PC-9 (cell line): ENCODE measurements at regions not wholly inside any gene's neighbourhood (a gene's known extent, or its start where the extent isn't known, plus 50 kb on each side); places are given as distances from the start of the nearest gene placed in this dataset.

Experiments
- BruUV-seq: library from RNA; stranded (reverse); fragments of 400-500 nt; replicated peaks from 2 replicates; lab custom pipeline; 2021; lab: Mats Ljungman, UMichigan
- CTCF ChIA-PET: fragments of 300-600 bp; sonication (Branson Sonifier 250); formaldehyde crosslinking; loops from one replicate; lab custom pipeline; 2022; ENCODE audit warnings: antibody characterized with exemption; lab: Charles Lee
- POLR2A ChIA-PET: fragments of 300-600 bp; sonication (Branson Sonifier 250); formaldehyde crosslinking; loops from one replicate; lab custom pipeline; 2022; ENCODE audit warnings: antibody characterized with exemption; ENCODE audit not compliant: unreplicated experiment; lab: Charles Lee
- DNase-seq, 2 experiments: peaks; one replicate each; pipeline versions ENCODE4 v3.0.0 to v3.0.0-alpha.2; 2015 to 2022; ENCODE audit warnings: mixed read lengths in 1 of 2
- H2AFZ ChIP-seq: fragments of 200-600 bp; sonication (generic); 2 replicates; pipeline ENCODE4 v1.8.1; 2017; ENCODE audit warnings: antibody characterized with exemption
- H3F3A ChIP-seq: fragments of 200-600 bp; sonication (generic); 2 replicates; pipeline ENCODE4 v1.8.1; 2017; ENCODE audit warnings: antibody characterized with exemption, mild to moderate bottlenecking, low read depth; ENCODE audit not compliant: insufficient read depth
- H3K27ac ChIP-seq: fragments of 200-600 bp; sonication (generic); 2 replicates; pipeline ENCODE4 v1.6.1; 2016; ENCODE audit warnings: mixed run types
- H3K27me3 ChIP-seq: fragments of 200-600 bp; sonication (generic); 2 replicates; pipeline ENCODE4 v1.6.1; 2016; ENCODE audit warnings: low read depth, mixed run types; ENCODE audit not compliant: insufficient read depth
- H3K36me3 ChIP-seq: fragments of 200-600 bp; sonication (generic); 2 replicates; pipeline ENCODE4 v1.6.1; 2016; ENCODE audit warnings: low read depth, mixed run types
- H3K4me1 ChIP-seq: fragments of 200-600 bp; sonication (generic); replicated peaks from 2 replicates; pipeline ENCODE4 v1.6.1; 2016; ENCODE audit warnings: mixed run types; ENCODE audit not compliant: insufficient read depth
- H3K4me2 ChIP-seq: fragments of 200-600 bp; sonication (generic); 2 replicates; pipeline ENCODE4 v1.6.1; 2017; ENCODE audit warnings: mixed run types
- H3K4me3 ChIP-seq: fragments of 200-600 bp; sonication (generic); 2 replicates; pipeline ENCODE4 v1.6.1; 2016; ENCODE audit warnings: mixed run types
- H3K79me2 ChIP-seq: fragments of 200-600 bp; sonication (generic); 2 replicates; pipeline ENCODE4 v1.6.1; 2017; ENCODE audit warnings: low read depth, mixed run types
- H3K9me2 ChIP-seq: fragments of 200-600 bp; sonication (generic); 2 replicates; pipeline ENCODE4 v1.8.1; 2017; ENCODE audit warnings: mild to moderate bottlenecking; ENCODE audit not compliant: insufficient read depth
- H3K9me3 ChIP-seq: fragments of 200-600 bp; sonication (generic); 2 replicates; pipeline ENCODE4 v1.8.1; 2016; ENCODE audit warnings: low read depth; ENCODE audit not compliant: insufficient read depth
- H4K20me1 ChIP-seq: fragments of 200-600 bp; sonication (generic); 2 replicates; pipeline ENCODE4 v1.8.1; 2017; ENCODE audit not compliant: insufficient read depth
- EZH2 ChIP-seq: fragments of 200-600 bp; sonication (generic); IDR thresholded peaks from 2 replicates; pipeline ENCODE4 v1.8.0; 2017; ENCODE audit warnings: antibody characterized with exemption, low read depth
- intact Hi-C: fragments of 100-400 bp; cut with micrococcal nuclease; formaldehyde crosslinking; loops from one replicate; pipeline ENCODE4 v1.10.0; 2022; ENCODE audit not compliant: unreplicated experiment
- TF ChIP-seq, protein P1 (sequence below): fragments of 200-600 bp; sonication (generic); conservative IDR thresholded peaks from 2 replicates; pipeline ENCODE4 v1.6.1; 2017; ENCODE audit warnings: mixed run types, antibody characterized with exemption, mild to moderate bottlenecking, moderate library complexity

DNA sequence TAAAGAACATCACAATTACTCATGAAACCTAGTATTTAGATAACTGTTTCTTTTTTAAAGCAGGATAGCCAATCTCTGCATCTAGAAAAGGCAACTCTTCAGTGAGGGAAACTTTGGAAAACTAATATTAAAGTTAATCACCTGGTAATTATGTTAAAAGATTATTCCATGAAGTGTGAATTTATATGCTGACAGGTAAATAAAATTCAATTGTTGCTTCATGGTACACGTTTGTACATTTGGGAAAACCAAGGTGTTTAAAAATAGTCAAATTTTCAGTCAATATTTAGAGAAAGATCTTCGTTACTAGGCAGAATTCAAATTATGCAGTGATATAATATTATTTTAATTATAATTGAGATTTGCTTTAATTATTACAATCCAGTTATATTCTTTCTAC, 100.1 kb upstream of the LRFN5 start:
- Histone ChIP-seq H3K4me3 (no peak overlapping the region), H3K4me2 (no peak overlapping the region), H3K36me3 (no peaks in the 10 kb centered on the region), H3K27me3 (no peaks in the 10 kb centered on the region), H4K20me1 (no peaks in the 10 kb centered on the region), H3K9me3 (no peaks in the 10 kb centered on the region), H3K27ac (no peak overlapping the region), H3K9me2 (no peaks in the 10 kb centered on the region), H3F3A (no peaks in the 10 kb centered on the region), H2AFZ (no peak overlapping the region), H3K79me2 (no peaks in the 10 kb centered on the region), H3K4me1 (no peaks in the 10 kb centered on the region)
- DNase-seq, result no peak
- TF ChIP-seq, protein P1, sequence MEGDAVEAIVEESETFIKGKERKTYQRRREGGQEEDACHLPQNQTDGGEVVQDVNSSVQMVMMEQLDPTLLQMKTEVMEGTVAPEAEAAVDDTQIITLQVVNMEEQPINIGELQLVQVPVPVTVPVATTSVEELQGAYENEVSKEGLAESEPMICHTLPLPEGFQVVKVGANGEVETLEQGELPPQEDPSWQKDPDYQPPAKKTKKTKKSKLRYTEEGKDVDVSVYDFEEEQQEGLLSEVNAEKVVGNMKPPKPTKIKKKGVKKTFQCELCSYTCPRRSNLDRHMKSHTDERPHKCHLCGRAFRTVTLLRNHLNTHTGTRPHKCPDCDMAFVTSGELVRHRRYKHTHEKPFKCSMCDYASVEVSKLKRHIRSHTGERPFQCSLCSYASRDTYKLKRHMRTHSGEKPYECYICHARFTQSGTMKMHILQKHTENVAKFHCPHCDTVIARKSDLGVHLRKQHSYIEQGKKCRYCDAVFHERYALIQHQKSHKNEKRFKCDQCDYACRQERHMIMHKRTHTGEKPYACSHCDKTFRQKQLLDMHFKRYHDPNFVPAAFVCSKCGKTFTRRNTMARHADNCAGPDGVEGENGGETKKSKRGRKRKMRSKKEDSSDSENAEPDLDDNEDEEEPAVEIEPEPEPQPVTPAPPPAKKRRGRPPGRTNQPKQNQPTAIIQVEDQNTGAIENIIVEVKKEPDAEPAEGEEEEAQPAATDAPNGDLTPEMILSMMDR, result no peak
- no peak for TF ChIP-seq EZH2
- ChIA-PET CTCF (no interaction called here), POLR2A (no interaction called here)
- intact Hi-C loops, result no loop called here
- no TSS peak for BruUV-seq

DNA sequence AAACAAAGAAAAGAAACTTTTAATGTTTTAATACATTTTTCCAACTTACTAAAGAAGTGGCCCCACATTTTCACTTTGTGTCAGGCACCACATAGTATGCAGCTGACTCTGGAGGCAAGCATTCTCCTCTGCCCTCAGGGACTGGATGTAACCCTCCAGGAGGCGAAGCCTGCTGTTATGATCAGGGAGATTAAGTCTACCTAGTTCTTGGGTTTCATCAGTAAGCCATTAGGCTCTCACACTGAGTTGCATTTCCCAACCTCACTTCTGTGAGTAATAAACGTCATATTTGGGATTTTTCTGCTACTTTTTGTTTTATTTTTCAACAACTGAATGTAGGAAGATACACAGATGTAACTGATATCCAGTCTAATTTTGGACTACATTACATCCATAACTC, 101.2 kb upstream of the LRFN5 start:
- no peak for DNase-seq
- H3K9me3 ChIP-seq, result no peaks in the 10 kb centered on the region
- H3K9me2 ChIP-seq, result no peaks in the 10 kb centered on the region
- ChIA-PET CTCF (no interaction called here), POLR2A (no interaction called here)
- H3K4me3 ChIP-seq, result no peak overlapping the region
- no peaks in the 10 kb centered on the region for H3K36me3 ChIP-seq
- no TSS peak for BruUV-seq
- H3K27ac ChIP-seq, result no peak overlapping the region
- no peaks in the 10 kb centered on the region for H3F3A ChIP-seq
- H3K79me2 ChIP-seq, result no peaks in the 10 kb centered on the region
- H2AFZ ChIP-seq, result no peak overlapping the region
- H3K4me1 ChIP-seq, result no peaks in the 10 kb centered on the region
- TF ChIP-seq, protein P1, result no peak
- no peak for TF ChIP-seq EZH2
- intact Hi-C loops, result no loop called here
- H4K20me1 ChIP-seq, result no peaks in the 10 kb centered on the region
- no peaks in the 10 kb centered on the region for H3K27me3 ChIP-seq
- H3K4me2 ChIP-seq, result no peak overlapping the region

DNA sequence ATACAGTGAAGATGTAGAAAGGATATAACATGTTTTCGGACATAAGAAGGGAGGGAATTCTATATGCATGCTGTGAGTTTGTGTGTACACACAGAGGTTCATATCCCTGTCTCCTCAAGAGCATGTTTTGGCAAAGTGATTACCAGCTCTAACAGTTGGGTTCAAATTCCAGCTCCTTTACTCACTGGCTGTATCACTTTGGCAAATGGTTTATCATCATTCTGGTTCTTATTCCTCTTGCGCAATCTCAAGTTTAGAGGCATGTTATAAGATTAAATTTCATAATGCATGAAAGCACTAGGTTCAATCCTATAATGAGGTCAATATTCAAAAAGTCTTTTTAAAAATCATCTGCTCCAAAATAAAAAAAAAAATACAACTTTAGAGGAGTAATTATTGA, 107.7 kb upstream of the LRFN5 start:
- intact Hi-C loops, result no loop called here

More for the DNA sequence above, 107.7 kb upstream of the LRFN5 start:
- Histone ChIP-seq H3K36me3 (no peaks in the 10 kb centered on the region), H3K27me3 (no peaks in the 10 kb centered on the region), H3F3A (no peaks in the 10 kb centered on the region), H3K4me1 (no peaks in the 10 kb centered on the region), H3K9me3 (no peaks in the 10 kb centered on the region), H3K4me3 (no peak overlapping the region), H3K79me2 (no peaks in the 10 kb centered on the region), H2AFZ (no peak overlapping the region), H3K9me2 (no peaks in the 10 kb centered on the region), H4K20me1 (no peaks in the 10 kb centered on the region), H3K27ac (no peak overlapping the region), H3K4me2 (no peak overlapping the region)
- POLR2A ChIA-PET, result no interaction called here
- BruUV-seq, result no TSS peak
- no peak for TF ChIP-seq EZH2
- TF ChIP-seq, protein P1, result no peak
- DNase-seq, result no peak
- CTCF ChIA-PET, result no interaction called here
